Activated T-helper 17 cell treated with anti-CD3 and anti-CD28 coated beads, Interleukin-2, amount 50 U/mL, for 72 hours (primary cell): ENCODE measurements at regions not wholly inside any gene's neighbourhood (a gene's known extent, or its start where the extent isn't known, plus 50 kb on each side); places are given as distances from the start of the nearest gene placed in this dataset.
A peak's percentile ranks its signal among the peaks of the same experiment; 100 is the strongest.

ENCODE experiments used
- ATAC-seq: fragments of 150-1000 bp; cut with Tn5 transposase; replicated peaks from 2 replicates; pipeline ENCODE4 v1.10.0; 2021; ENCODE audit warnings: mild to moderate bottlenecking, moderate library complexity
- H3K27ac Mint-ChIP-seq: one replicate; pipeline ENCODE4 v1.8.0; 2022; ENCODE audit warnings: mixed read lengths
- H3K27me3 Mint-ChIP-seq: one replicate; pipeline ENCODE4 v1.8.0; 2022; ENCODE audit warnings: mixed read lengths
- H3K36me3 Mint-ChIP-seq: one replicate; pipeline ENCODE4 v1.8.0; 2022; ENCODE audit warnings: low read depth, mild to moderate bottlenecking, mixed read lengths
- H3K4me1 Mint-ChIP-seq: one replicate; pipeline ENCODE4 v1.8.0; 2022; ENCODE audit warnings: mixed read lengths
- H3K4me3 Mint-ChIP-seq: one replicate; pipeline ENCODE4 v1.8.0; 2022; ENCODE audit warnings: mild to moderate bottlenecking, mixed read lengths
- H3K9me3 Mint-ChIP-seq: one replicate; pipeline ENCODE4 v1.8.0; 2022; ENCODE audit warnings: mixed read lengths

GRCh38 chr12:126487431-126487980 lies 1422.3 kb downstream of the AACS start:
- Mint-ChIP-seq H3K27me3 (no peaks in the 10 kb centered on the region), H3K9me3 (peaks cover 7% of the 10 kb centered on the region), H3K4me1 (no peaks in the 10 kb centered on the region), H3K36me3 (no peaks in the 10 kb centered on the region), H3K27ac (no peak overlapping the region), H3K4me3 (no peak overlapping the region)
- ATAC-seq: no peak

GRCh38 chr12:126488806-126489205 lies 1423.6 kb downstream of the AACS start:
- Mint-ChIP-seq H3K27ac (no peak overlapping the region), H3K9me3 (peaks cover 7% of the 10 kb centered on the region), H3K4me1 (no peaks in the 10 kb centered on the region), H3K36me3 (no peaks in the 10 kb centered on the region), H3K27me3 (peaks cover 6% of the 10 kb centered on the region), H3K4me3 (no peak overlapping the region)
- ATAC-seq: no peak

- Mint-ChIP-seq H3K4me3 (no peak overlapping the region), H3K9me3 (peaks cover 7% of the 10 kb centered on the region), H3K27me3 (peaks cover 7% of the 10 kb centered on the region), H3K27ac (no peak overlapping the region), H3K4me1 (no peaks in the 10 kb centered on the region), H3K36me3 (no peaks in the 10 kb centered on the region)
- no peak for ATAC-seq
Observed at GRCh38 chr12:126492181-126492580, 1426.9 kb downstream of the AACS start.

- H3K4me1 Mint-ChIP-seq: no peaks in the 10 kb centered on the region
Observed at GRCh38 chr12:126493366-126494108, 1428.3 kb downstream of the AACS start.

GRCh38 chr12:126496201-126496600 lies 1431.0 kb downstream of the AACS start:
- Mint-ChIP-seq H3K27ac (no peak overlapping the region), H3K36me3 (no peaks in the 10 kb centered on the region), H3K27me3 (peaks cover 7% of the 10 kb centered on the region), H3K4me1 (no peaks in the 10 kb centered on the region), H3K9me3 (no peaks in the 10 kb centered on the region), H3K4me3 (no peak overlapping the region)
- no peak for ATAC-seq

More at GRCh38 chr12:126493366-126494108, 1428.3 kb downstream of the AACS start:
- Mint-ChIP-seq H3K27me3 (peaks cover 7% of the 10 kb centered on the region), H3K4me3 (no peak overlapping the region), H3K27ac (no peak overlapping the region), H3K9me3 (peaks cover 7% of the 10 kb centered on the region), H3K36me3 (no peaks in the 10 kb centered on the region)
- ATAC-seq: no peak

- no peaks in the 10 kb centered on the region for H3K36me3 Mint-ChIP-seq
- peak; percentile 71 for ATAC-seq
- H3K27ac Mint-ChIP-seq: peak overlapping the region; percentile 34
- no peaks in the 10 kb centered on the region for H3K4me1 Mint-ChIP-seq
- peaks cover 8% of the 10 kb centered on the region for H3K9me3 Mint-ChIP-seq
- H3K4me3 Mint-ChIP-seq: peak overlapping the region; percentile 8
- no peaks in the 10 kb centered on the region for H3K27me3 Mint-ChIP-seq
Observed at GRCh38 chr12:126506426-126507182, 1441.4 kb downstream of the AACS start.

GRCh38 chr12:126507231-126507630 lies 1442.0 kb downstream of the AACS start:
- no peaks in the 10 kb centered on the region for H3K36me3 Mint-ChIP-seq
- peak overlapping the region; percentile 55 for H3K27ac Mint-ChIP-seq
- no peaks in the 10 kb centered on the region for H3K27me3 Mint-ChIP-seq
- no peak for ATAC-seq
- H3K4me3 Mint-ChIP-seq: peak overlapping the region; percentile 8
- H3K4me1 Mint-ChIP-seq: no peaks in the 10 kb centered on the region
- peaks cover 8% of the 10 kb centered on the region for H3K9me3 Mint-ChIP-seq

GRCh38 chr12:126509572-126509971 lies 1444.3 kb downstream of the AACS start:
- H3K4me1 Mint-ChIP-seq: no peaks in the 10 kb centered on the region
- no peak for ATAC-seq
- H3K27ac Mint-ChIP-seq: no peak overlapping the region

GRCh38 chr12:126510630-126511029 lies 1445.4 kb downstream of the AACS start:
- H3K4me3 Mint-ChIP-seq: no peak overlapping the region
- no peaks in the 10 kb centered on the region for H3K4me1 Mint-ChIP-seq
- H3K9me3 Mint-ChIP-seq: peaks cover 9% of the 10 kb centered on the region

More at GRCh38 chr12:126509572-126509971, 1444.3 kb downstream of the AACS start:
- Mint-ChIP-seq H3K9me3 (peaks cover 8% of the 10 kb centered on the region), H3K36me3 (no peaks in the 10 kb centered on the region), H3K4me3 (no peak overlapping the region), H3K27me3 (no peaks in the 10 kb centered on the region)

GRCh38 chr12:126512916-126513913 lies 1448.0 kb downstream of the AACS start:
- H3K9me3 Mint-ChIP-seq: peaks cover 4% of the 10 kb centered on the region
- H3K27me3 Mint-ChIP-seq: no peaks in the 10 kb centered on the region
- no peak overlapping the region for H3K27ac Mint-ChIP-seq
- H3K4me3 Mint-ChIP-seq: no peak overlapping the region
- no peaks in the 10 kb centered on the region for H3K36me3 Mint-ChIP-seq
- no peaks in the 10 kb centered on the region for H3K4me1 Mint-ChIP-seq
- ATAC-seq: no peak

More at GRCh38 chr12:126510630-126511029, 1445.4 kb downstream of the AACS start:
- ATAC-seq: no peak
- Mint-ChIP-seq H3K36me3 (no peaks in the 10 kb centered on the region), H3K27ac (no peak overlapping the region), H3K27me3 (no peaks in the 10 kb centered on the region)

- Mint-ChIP-seq H3K27ac (no peak overlapping the region), H3K4me3 (no peak overlapping the region), H3K36me3 (no peaks in the 10 kb centered on the region), H3K27me3 (no peaks in the 10 kb centered on the region), H3K9me3 (peaks cover 4% of the 10 kb centered on the region), H3K4me1 (no peaks in the 10 kb centered on the region)
- no peak for ATAC-seq
Observed at GRCh38 chr12:126518596-126519200, 1453.5 kb downstream of the AACS start.

- Mint-ChIP-seq H3K27me3 (no peaks in the 10 kb centered on the region), H3K4me1 (no peaks in the 10 kb centered on the region), H3K4me3 (no peak overlapping the region), H3K36me3 (no peaks in the 10 kb centered on the region), H3K9me3 (peaks cover 4% of the 10 kb centered on the region), H3K27ac (no peak overlapping the region)
- ATAC-seq: no peak
Observed at GRCh38 chr12:126519833-126520232, 1454.6 kb downstream of the AACS start.

- H3K27ac Mint-ChIP-seq: no peak overlapping the region
Observed at GRCh38 chr12:126523891-126524290, 1458.7 kb downstream of the AACS start.

More at GRCh38 chr12:126523891-126524290, 1458.7 kb downstream of the AACS start:
- ATAC-seq: no peak
- Mint-ChIP-seq H3K9me3 (no peaks in the 10 kb centered on the region), H3K36me3 (no peaks in the 10 kb centered on the region), H3K4me3 (no peak overlapping the region), H3K4me1 (no peaks in the 10 kb centered on the region), H3K27me3 (no peaks in the 10 kb centered on the region)
